ENCODE measurements at regions not wholly inside any gene's neighbourhood (a gene's known extent, or its start where the extent isn't known, plus 50 kb on each side); places are given as distances from the start of the nearest gene placed in this dataset.
"Not testable (repeated sequence)": the region's sequence is repeated elsewhere in the genome, so short reads cannot be mapped to it uniquely, and the experiment has no call there.

DNA sequence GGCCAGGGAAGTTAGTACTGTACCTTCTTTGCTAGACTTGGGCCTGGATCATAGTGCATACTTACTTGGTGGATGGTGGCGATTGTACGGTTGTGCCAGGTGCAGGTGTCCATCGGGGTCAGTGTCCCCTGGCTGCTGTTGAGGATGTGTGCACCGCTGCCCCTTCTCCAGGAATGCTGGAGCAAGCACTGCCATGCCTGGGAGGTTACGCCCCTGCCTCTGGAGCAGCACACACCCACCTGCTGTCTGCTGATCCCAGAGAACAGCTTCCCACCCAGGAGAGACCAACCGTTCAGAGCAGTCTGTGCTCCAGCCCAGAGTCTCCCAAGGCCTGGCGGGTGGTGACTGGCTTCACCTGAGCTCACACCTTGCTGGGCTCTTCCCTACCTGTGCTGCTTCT lies 286.8 kb upstream of the HS6ST1 start:
- DNase-seq, result no peak

- DNase-seq, result no peak
Observed at GRCh38 chr2:128605931-128606330, 287.3 kb upstream of the HS6ST1 start.

DNA sequence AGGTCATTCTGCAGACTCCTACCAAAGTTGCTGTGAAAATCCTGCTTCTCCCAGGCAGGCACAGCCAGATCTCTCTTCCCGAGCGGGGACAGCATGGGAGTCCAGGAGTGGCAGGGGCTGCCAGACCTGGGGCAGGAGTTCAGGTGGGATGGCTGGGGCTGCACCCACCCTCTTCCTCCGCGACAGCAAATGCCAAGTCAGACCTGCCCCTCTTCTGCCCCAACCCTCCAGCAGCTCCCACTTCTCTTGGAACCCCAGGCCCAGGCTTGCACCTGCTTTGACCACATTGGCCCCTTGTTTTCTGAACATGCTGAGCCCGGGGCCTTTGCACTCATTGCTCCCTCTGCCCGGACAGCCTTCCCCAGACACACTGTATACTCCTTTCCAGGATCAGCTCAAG lies 288.2 kb upstream of the HS6ST1 start:
- no peak for DNase-seq

DNA sequence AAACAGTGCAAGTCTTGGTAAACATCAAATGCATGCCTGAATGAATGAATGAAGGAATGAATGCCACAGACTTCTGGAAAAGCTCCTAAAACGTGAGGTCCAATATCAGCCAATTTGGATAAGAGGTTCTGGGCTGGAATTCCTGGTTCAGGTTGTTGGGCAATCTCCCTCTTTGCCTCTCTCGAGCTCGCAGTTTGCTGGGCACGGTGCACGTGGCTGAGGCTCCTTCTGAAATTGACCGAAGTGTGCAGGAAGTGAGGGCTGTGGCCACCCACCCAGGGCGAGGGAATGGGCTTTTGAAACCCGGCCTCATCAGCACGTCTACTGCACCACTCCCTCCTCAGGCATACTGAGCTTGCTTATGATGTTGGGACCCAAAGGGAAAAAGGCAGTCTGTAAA lies 288.8 kb upstream of the HS6ST1 start:
- no peak for DNase-seq

DNA sequence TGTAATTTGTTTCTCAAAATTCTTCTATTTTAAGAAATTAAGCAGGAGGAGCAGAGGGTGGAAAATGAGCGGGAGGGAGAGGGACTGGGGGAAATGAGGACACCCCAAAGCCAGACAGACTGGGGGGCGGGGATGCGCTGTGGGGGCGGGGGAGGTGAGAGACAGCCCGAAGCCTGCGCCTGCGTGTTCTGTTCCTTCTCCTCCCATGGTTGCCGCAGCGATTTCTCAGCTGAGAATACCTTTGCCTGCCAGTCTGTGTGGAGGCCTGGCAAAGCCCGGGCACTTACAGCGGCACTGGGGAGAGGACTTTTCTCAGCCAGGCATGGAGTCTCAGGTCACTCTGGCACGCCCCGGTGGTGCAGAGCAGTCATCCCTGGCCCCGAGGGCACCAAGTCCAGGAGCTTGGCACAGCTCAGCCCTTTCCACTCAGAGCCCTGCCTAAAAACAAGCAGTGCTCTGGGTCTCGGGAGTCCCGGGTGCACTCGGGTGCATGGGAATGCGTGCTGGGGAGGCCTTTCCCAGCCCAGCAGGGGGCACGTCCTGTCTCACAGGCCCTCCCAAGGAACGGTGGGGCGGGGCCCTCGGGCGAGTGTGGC lies 289.3 kb upstream of the HS6ST1 start:
- DNase-seq, result no peak

GRCh38 chr2:128608921-128609880 lies 290.5 kb upstream of the HS6ST1 start:
- DNase-seq, result no peak

GRCh38 chr2:128610496-128610895 lies 291.8 kb upstream of the HS6ST1 start:
- DNase-seq, result no peak

DNA sequence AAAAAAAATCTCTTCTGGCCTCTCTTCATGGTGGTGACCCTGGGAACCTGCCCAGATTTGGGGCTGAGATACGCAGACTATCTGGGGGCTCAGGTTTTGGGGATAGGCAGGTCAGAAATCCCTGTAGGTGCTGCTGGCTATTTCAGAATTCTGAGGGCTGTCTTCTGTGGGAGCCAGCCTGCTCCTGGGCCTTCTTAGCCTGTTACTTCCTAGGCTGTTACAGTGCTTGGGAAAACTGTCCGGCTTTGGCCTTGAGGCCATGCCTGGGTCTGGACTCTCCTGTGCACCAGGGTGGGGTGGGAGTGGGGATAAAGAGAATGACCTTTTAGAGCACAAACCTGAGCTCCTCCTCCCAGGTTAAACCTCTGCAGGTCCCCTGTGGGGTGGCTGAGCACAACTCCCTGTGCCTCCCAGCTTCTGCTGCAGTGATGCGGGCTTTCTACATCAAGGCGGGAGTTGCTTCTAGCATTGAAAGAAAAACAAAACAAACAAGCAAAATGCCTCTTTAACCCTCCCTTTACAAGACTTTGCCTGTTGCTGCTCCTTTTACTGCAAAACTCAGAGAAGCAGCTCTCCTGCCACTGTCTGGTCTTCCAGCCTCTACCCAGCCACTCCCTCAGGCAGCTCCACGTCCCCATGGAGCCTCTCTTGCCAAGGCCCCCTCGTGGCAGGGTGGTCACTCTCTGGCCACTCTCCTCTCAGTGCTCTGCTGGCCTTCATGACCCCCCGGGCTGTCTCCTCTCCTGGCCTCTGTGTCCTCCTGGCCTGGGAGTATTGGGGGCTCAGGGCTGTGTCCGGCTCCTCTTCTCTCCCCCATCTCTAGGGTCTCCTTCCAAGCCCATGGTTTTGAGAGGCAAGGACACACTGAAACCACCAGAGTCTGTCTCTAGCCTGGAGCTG lies 293.0 kb upstream of the HS6ST1 start:
- DNase-seq, result no peak

DNA sequence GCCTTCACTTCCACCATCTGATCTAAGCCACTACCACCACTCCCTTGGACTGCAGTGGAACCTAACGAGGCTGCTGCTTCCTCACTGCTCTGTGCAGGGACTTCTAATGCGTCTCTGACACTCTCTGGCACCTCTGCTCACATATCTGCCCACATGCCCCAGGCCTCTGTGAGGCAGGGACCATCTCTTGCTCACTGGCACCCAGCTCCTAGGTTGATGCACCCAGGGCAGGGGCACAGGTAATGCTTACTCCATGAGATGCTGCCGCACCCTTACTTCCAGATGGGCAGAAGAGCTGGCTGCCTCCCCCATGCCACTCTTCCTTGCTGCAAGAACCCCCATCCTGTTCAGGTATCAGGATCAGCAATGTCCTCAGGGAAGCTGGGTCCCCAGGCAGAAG lies 294.0 kb upstream of the HS6ST1 start:
- no peak for DNase-seq

DNA sequence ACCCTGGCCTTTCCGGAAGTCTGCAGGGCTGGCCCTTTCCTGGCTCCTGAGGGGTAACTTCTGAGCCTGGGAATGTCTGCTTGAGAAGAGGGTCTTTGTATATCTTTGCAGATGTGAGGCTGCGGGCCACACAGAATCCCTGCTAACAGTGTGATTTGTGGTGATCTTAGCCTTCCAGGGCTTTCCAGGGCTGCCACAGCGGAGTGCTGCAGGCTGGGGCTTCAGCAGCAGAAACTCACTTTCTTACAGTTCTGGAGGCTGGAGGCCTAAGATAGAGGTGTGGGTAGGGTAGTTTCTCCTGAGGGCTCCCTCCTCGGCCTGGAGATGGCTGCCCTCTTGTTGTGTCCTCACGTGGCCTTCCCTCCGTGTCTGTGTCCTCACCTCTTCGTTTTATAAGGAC lies 294.7 kb upstream of the HS6ST1 start:
- no peak for DNase-seq

DNA sequence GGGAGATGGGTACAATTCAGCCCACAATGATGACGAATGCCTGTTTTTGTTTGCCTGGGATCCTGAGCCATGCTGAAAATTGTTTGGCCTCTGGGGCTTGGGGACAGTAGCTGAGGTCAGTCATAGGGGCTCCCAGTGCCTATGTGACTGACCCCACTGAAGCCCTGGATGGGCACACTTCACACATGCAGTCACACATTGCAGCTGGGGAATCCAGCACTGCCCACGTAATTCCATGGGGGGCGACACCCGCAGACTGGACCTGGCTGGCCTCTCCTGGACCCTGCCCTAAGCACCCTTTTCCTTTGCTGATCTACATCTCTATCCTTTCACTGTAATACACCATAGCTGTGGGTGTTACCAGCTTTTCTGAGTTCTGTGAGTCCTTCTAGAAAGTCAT lies 295.2 kb upstream of the HS6ST1 start:
- DNase-seq, result no peak

- not testable (repeated sequence) for DNase-seq
Observed at GRCh38 chr2:128614907-128615306, 296.2 kb upstream of the HS6ST1 start.

DNA sequence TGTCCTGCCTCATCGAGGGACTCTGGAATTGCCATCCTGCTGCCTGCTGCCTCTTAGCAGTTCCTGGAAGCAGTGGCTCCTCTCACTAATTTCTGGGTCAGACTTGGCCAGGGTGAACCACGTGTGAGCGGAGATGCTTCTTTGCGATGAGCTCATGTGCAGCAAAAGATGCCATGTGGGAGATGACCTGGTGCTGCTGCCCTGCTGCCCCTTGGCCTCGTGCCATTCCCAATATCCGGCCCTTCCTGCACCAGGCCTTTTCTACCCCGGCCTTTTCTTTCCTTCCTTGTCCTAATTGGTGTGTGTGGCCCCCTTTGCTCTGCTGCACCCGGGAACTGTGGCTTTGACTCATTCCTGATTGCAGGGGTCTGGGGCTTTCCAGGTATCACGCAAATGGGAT lies 296.9 kb upstream of the HS6ST1 start:
- DNase-seq, result no peak

- DNase-seq, result no peak
Observed at GRCh38 chr2:128617029-128617590, 298.4 kb upstream of the HS6ST1 start.

DNA sequence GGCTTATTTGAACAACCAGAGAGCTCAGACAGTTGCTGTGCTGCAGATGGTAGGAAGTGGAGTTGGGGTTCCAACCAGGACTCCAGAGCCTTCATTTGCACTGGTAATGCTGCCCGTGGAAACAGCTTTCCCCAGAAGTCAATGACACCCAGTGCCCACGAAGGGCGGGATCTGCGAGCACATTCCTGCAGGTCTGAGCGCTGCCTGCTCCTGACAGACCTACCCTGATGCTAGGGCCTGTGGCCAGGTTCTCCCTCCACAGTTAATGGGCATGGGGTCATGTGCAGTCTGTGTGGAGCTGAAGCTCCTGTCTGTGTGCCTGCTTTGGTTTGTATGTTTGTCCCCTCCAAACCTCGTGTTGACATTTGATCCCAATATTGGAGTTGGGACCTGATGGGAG lies 299.0 kb upstream of the HS6ST1 start:
- no peak for DNase-seq

- DNase-seq, result no peak
Observed at GRCh38 chr2:128618642-128619041, 300.0 kb upstream of the HS6ST1 start.

DNA sequence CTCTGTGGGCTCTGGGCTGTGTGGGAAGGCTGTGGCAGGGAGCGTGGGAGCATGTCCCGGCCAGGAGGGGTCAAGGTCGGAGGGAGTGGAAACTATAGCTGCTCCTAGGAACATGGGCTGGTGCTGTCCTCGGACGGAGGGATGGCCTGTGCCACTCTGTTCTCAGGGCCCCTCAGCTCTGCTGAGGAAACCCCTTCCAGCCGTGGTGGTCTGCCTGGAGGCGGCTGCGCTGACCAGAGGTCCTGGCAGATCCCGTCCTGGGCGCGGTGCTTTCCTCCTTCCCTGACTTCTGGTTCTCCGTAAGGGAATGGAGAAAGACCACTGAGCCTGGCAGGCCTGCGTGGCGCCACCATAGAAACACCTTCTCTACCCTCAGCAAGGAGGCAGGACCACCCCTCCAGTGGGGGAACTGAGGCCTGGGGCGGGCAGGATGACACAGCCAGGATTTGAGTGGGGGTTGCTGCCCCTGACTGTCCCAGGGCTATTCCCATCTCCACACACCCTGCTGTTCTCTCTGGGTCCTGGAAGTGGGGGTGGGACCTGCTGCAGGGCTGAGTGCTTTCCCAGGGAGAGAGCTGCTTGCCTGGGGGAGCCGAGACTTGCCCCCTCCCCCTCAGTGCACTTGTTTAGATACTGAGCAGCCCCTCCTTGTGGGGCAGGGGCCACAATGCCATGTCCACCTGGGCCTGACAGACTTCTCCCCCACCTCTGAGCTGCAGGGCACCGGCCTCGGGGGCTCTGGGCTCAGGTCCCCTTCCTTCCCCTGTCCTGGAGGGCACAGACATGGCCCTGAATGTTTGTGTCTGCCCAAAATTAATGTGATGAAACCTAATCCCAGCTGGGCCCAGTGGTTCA lies 301.0 kb upstream of the HS6ST1 start:
- no peak for DNase-seq

DNA sequence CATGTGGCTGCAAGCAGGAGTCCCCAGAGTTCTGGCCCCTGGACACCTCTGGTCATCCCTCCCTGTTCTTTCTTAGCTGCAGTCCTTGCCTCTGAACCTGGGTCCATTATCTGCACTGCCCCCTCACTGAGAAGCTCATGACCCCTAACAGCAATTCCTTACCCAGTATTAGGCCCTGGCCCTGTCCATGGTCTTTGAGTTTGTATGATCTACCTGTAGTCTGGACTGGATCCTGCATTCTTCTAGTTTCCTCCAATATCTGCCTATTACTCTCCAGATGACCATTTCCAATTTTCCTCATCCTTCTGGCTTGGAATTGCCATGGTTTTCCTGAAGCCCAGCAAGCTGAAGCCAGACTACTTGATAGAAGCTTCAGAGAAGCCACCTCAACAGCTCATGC lies 302.4 kb upstream of the HS6ST1 start:
- DNase-seq, result no peak

DNA sequence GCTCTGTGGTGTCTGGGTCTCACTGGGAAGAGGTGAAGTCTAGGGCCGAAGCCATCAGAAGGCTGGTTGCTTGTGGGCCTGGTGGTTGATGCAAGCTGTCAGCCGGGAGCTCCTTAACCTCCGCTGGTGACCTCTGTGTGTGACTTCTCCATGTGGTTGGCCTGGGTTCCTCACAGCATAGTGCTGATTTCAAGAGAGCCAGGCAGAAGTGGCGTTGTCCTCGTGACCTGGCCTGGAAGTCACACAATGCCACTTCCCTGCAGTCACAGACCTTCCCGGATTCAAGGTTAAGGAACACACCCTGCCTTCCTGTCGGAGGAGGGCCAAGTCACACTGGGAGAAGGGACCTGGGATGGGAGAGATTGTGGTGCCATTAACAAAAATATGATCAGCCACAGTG lies 303.7 kb upstream of the HS6ST1 start:
- no peak for DNase-seq

- no peak for DNase-seq
Observed at GRCh38 chr2:128622955-128623620, 304.4 kb upstream of the HS6ST1 start.

Measured in stimulated activated CD4-positive, alpha-beta T cell treated with anti-CD3 and anti-CD28 coated beads, Interleukin-15, amount 100 ng/mL, for 24 hours (primary cell).